ENCODE measurements at regions not wholly inside any gene's neighbourhood (a gene's known extent, or its start where the extent isn't known, plus 50 kb on each side); places are given as distances from the start of the nearest gene placed in this dataset.

DNA sequence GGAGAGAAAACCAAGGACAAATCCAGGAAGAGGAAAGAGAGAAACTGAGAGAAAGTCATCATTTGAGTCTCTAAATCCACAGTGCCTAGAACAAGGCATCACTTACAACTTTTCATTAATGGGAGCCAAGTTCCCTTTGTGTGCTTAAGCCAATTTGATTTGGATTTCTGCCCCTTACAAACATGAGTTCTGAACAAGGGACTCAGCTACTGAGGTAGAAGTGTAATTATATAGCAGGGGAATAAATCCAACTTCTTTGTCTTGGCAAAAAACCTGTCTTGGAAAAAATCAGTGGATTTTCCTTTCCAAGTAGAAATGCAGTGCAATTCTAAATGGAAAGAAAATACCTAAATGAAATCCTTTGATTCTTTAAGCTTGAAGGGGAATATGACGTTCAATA lies 307.2 kb upstream of the CNTN3 start:
- Histone ChIP-seq H3K18ac (ENCODE audit: low read length) (no peak overlapping the region), H3K79me2 (ENCODE audit: control insufficient read depth, insufficient read depth, low read length, poor library complexity) (no peaks in the 10 kb centered on the region), H3K14ac (ENCODE audit: low read length) (no peak overlapping the region), H4K12ac (ENCODE audit: low read depth, low read length) (no peak overlapping the region), H3K36me3 (ENCODE audit: control insufficient read depth in 1 of 2, insufficient read depth in 2 of 2, low read length in 2 of 2) (no peaks in the 10 kb centered on the region), H3K9ac (ENCODE audit: low read length) (no peak overlapping the region), H2BK12ac (ENCODE audit: low read length) (no peak overlapping the region), H2AFZ (ENCODE audit: insufficient read depth, low read length, poor library complexity) (no peak overlapping the region), H3K27me3 (ENCODE audit: insufficient read depth, low read length) (no peaks in the 10 kb centered on the region), H3K9me3 (ENCODE audit: insufficient read depth, low read depth, low read length) (no peaks in the 10 kb centered on the region), H2BK5ac (ENCODE audit: low read depth, low read length, poor library complexity) (no peak overlapping the region), H2AK5ac (ENCODE audit: low read length) (no peak overlapping the region), H3K4ac (ENCODE audit: low read depth, low read length) (no peak overlapping the region), H3K23ac (ENCODE audit: low read length) (no peak overlapping the region), H3K4me3 (ENCODE audit: low read depth, low read length) (no peak overlapping the region), H3K4me1 (ENCODE audit: control insufficient read depth in 1 of 2, insufficient read depth in 2 of 2, low read length in 2 of 2) (no peaks in the 10 kb centered on the region), H3K79me1 (ENCODE audit: low read length) (no peaks in the 10 kb centered on the region), H2BK120ac (ENCODE audit: insufficient read depth, low read length, poor library complexity) (no peak overlapping the region), H4K91ac (ENCODE audit: low read depth, low read length) (no peak overlapping the region), H3K4me2 (ENCODE audit: low read length) (no peak overlapping the region), H3K27ac (ENCODE audit: low read depth, low read length) (no peak overlapping the region), H4K8ac (ENCODE audit: low read depth, low read length) (no peak overlapping the region)
- DNase-seq: no peak
- no CpG with 5 or more reads among the region's 1 CpG for WGBS (ENCODE audit: extremely low coverage, insufficient coverage, insufficient read length)

DNA sequence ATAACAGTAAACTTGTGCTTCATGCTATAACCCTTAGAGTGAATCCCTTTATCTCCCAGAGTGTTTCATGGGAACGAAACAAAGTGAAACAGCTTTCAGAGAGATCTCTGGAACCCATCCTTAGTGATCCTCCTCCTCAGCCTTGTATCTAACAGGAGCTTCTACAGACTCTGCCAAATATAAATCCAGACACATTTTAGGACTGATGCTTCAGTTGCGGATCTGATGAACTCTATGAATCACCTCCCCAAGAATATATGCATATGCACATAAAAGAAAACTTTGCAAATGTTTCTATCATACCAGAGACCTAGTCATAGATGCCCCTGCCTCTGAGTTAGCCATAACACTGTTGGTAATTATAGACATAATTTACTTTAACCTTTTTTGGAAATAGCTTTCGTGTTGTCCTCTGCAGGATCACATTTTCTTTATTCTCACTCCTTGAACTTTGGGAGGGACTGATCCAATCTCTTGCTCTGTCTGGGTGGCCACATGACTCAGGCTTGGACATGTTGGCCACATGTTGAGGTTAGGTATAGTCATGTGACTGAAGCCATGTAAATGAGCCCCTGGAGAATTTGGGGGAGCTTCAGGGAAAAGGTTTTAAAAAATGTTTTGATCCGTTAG lies 306.4 kb upstream of the CNTN3 start:
- Histone ChIP-seq H3K9ac (ENCODE audit: low read length) (no peak overlapping the region), H3K4me3 (ENCODE audit: low read depth, low read length) (no peak overlapping the region), H4K8ac (ENCODE audit: low read depth, low read length) (no peak overlapping the region), H3K79me1 (ENCODE audit: low read length) (no peaks in the 10 kb centered on the region), H3K79me2 (ENCODE audit: control insufficient read depth, insufficient read depth, low read length, poor library complexity) (no peaks in the 10 kb centered on the region), H3K36me3 (ENCODE audit: control insufficient read depth in 1 of 2, insufficient read depth in 2 of 2, low read length in 2 of 2) (no peaks in the 10 kb centered on the region), H4K91ac (ENCODE audit: low read depth, low read length) (no peak overlapping the region), H3K18ac (ENCODE audit: low read length) (no peak overlapping the region), H2BK5ac (ENCODE audit: low read depth, low read length, poor library complexity) (no peak overlapping the region), H3K4me1 (ENCODE audit: control insufficient read depth in 1 of 2, insufficient read depth in 2 of 2, low read length in 2 of 2) (no peaks in the 10 kb centered on the region), H3K14ac (ENCODE audit: low read length) (no peak overlapping the region), H2AFZ (ENCODE audit: insufficient read depth, low read length, poor library complexity) (no peak overlapping the region), H4K12ac (ENCODE audit: low read depth, low read length) (no peak overlapping the region), H2BK12ac (ENCODE audit: low read length) (no peak overlapping the region), H2AK5ac (ENCODE audit: low read length) (no peak overlapping the region), H3K27me3 (ENCODE audit: insufficient read depth, low read length) (no peaks in the 10 kb centered on the region), H3K27ac (ENCODE audit: low read depth, low read length) (no peak overlapping the region), H3K9me3 (ENCODE audit: insufficient read depth, low read depth, low read length) (no peaks in the 10 kb centered on the region), H3K23ac (ENCODE audit: low read length) (no peak overlapping the region), H3K4ac (ENCODE audit: low read depth, low read length) (no peak overlapping the region), H3K4me2 (ENCODE audit: low read length) (no peak overlapping the region), H2BK120ac (ENCODE audit: insufficient read depth, low read length, poor library complexity) (no peak overlapping the region)
- no peak for DNase-seq
- no CpG with 5 or more reads among the region's 4 CpGs for WGBS (ENCODE audit: extremely low coverage, insufficient coverage, insufficient read length)

DNA sequence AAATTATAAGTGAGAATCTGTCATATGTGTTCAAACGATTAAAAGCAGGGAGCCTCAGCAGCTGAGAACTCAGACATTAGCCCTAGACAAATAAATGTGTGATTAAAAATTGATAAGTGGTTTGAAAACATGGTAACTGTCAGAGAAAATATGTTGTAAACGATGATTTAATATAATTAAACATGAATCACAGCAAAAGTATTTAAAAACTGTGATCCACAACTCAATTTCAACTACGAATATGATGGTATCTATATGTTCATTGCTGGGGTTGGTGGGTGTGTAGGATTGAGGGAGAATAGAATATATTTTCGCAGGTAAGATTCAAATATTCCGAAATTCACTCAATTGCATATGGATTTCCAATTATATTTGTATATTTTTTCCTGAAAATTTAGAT lies 302.2 kb upstream of the CNTN3 start:
- WGBS (ENCODE audit: extremely low coverage, insufficient coverage, insufficient read length): no CpG with 5 or more reads among the region's 5 CpGs

DNA sequence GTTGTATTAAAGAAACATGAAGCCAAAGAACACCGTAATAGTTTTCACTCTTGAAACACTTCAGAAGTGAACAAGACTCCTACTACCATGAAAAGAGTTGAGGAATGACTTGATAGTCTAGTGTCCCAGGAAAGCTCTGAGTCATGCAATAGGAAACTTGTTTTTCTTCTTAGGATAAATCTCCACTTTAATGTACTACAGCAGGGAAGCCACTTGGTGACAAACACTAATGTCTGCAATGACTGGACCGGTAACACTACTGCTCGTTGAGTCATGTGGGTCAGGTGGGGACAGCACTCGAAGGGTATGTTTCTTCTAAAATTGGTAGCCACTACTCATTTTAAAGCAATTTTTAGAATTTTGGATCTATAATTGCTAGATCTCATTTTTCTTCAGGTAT lies 291.7 kb upstream of the CNTN3 start:
- no peak overlapping the region for H2BK120ac ChIP-seq (ENCODE audit: insufficient read depth, low read length, poor library complexity)
- H4K8ac ChIP-seq (ENCODE audit: low read depth, low read length): no peak overlapping the region
- H3K18ac ChIP-seq (ENCODE audit: low read length): no peak overlapping the region
- H2BK12ac ChIP-seq (ENCODE audit: low read length): no peak overlapping the region
- H2AK5ac ChIP-seq (ENCODE audit: low read length): no peak overlapping the region
- no peak overlapping the region for H3K4ac ChIP-seq (ENCODE audit: low read depth, low read length)
- no peak overlapping the region for H3K23ac ChIP-seq (ENCODE audit: low read length)
- H3K4me3 ChIP-seq (ENCODE audit: low read depth, low read length): no peak overlapping the region
- no CpG with 5 or more reads among the region's 4 CpGs for WGBS (ENCODE audit: extremely low coverage, insufficient coverage, insufficient read length)
- H3K9me3 ChIP-seq (ENCODE audit: insufficient read depth, low read depth, low read length): no peaks in the 10 kb centered on the region
- H3K4me2 ChIP-seq (ENCODE audit: low read length): no peak overlapping the region
- DNase-seq: peak; percentile 67 to 93
- no peaks in the 10 kb centered on the region for H3K79me1 ChIP-seq (ENCODE audit: low read length)
- no peak overlapping the region for H3K27ac ChIP-seq (ENCODE audit: low read depth, low read length)
- H3K27me3 ChIP-seq (ENCODE audit: insufficient read depth, low read length): no peaks in the 10 kb centered on the region
- H3K9ac ChIP-seq (ENCODE audit: low read length): no peak overlapping the region
- H4K12ac ChIP-seq (ENCODE audit: low read depth, low read length): no peak overlapping the region
- no peak overlapping the region for H4K91ac ChIP-seq (ENCODE audit: low read depth, low read length)
- H3K36me3 ChIP-seq (ENCODE audit: control insufficient read depth in 1 of 2, insufficient read depth in 2 of 2, low read length in 2 of 2): no peaks in the 10 kb centered on the region
- no peak overlapping the region for H3K14ac ChIP-seq (ENCODE audit: low read length)
- no peaks in the 10 kb centered on the region for H3K4me1 ChIP-seq (ENCODE audit: control insufficient read depth in 1 of 2, insufficient read depth in 2 of 2, low read length in 2 of 2)
- H3K79me2 ChIP-seq (ENCODE audit: control insufficient read depth, insufficient read depth, low read length, poor library complexity): no peaks in the 10 kb centered on the region
- no peak overlapping the region for H2AFZ ChIP-seq (ENCODE audit: insufficient read depth, low read length, poor library complexity)
- no peak overlapping the region for H2BK5ac ChIP-seq (ENCODE audit: low read depth, low read length, poor library complexity)

More for the DNA sequence above, 302.2 kb upstream of the CNTN3 start:
- Histone ChIP-seq H3K36me3 (ENCODE audit: control insufficient read depth in 1 of 2, insufficient read depth in 2 of 2, low read length in 2 of 2) (no peaks in the 10 kb centered on the region), H2BK5ac (ENCODE audit: low read depth, low read length, poor library complexity) (no peak overlapping the region), H3K27ac (ENCODE audit: low read depth, low read length) (no peak overlapping the region), H3K79me1 (ENCODE audit: low read length) (no peaks in the 10 kb centered on the region), H3K14ac (ENCODE audit: low read length) (no peak overlapping the region), H2BK12ac (ENCODE audit: low read length) (no peak overlapping the region), H3K4me2 (ENCODE audit: low read length) (no peak overlapping the region), H3K4me1 (ENCODE audit: control insufficient read depth in 1 of 2, insufficient read depth in 2 of 2, low read length in 2 of 2) (no peaks in the 10 kb centered on the region), H3K9me3 (ENCODE audit: insufficient read depth, low read depth, low read length) (no peaks in the 10 kb centered on the region), H3K23ac (ENCODE audit: low read length) (no peak overlapping the region), H3K79me2 (ENCODE audit: control insufficient read depth, insufficient read depth, low read length, poor library complexity) (no peaks in the 10 kb centered on the region), H3K4ac (ENCODE audit: low read depth, low read length) (no peak overlapping the region), H4K91ac (ENCODE audit: low read depth, low read length) (no peak overlapping the region), H3K9ac (ENCODE audit: low read length) (no peak overlapping the region), H4K8ac (ENCODE audit: low read depth, low read length) (no peak overlapping the region), H3K18ac (ENCODE audit: low read length) (no peak overlapping the region), H2BK120ac (ENCODE audit: insufficient read depth, low read length, poor library complexity) (no peak overlapping the region), H3K4me3 (ENCODE audit: low read depth, low read length) (no peak overlapping the region), H4K12ac (ENCODE audit: low read depth, low read length) (no peak overlapping the region), H2AFZ (ENCODE audit: insufficient read depth, low read length, poor library complexity) (no peak overlapping the region), H3K27me3 (ENCODE audit: insufficient read depth, low read length) (no peaks in the 10 kb centered on the region), H2AK5ac (ENCODE audit: low read length) (no peak overlapping the region)
- no peak for DNase-seq
